HepG2 (cell line): ENCODE measurements at regions not wholly inside any gene's neighbourhood (a gene's known extent, or its start where the extent isn't known, plus 50 kb on each side); places are given as distances from the start of the nearest gene placed in this dataset.

ENCODE experiments used
- ATAC-seq: fragments of 200-7000 bp; cut with Tn5 transposase; 3 replicates; pipeline ENCODE4 v1.9.1; 2020; ENCODE audit warnings: mild to moderate bottlenecking, moderate library complexity
- BruUV-seq: library from RNA; stranded (reverse); fragments of 400-500 nt; replicated peaks from 2 replicates; lab custom pipeline; 2021; lab: Mats Ljungman, UMichigan
- CTCF ChIA-PET: fragments of 300-600 bp; formaldehyde crosslinking; extraction: SDS; loops from one replicate; lab custom pipeline; 2021; ENCODE audit warnings: low total read pairs, inconsistent platforms, low intra/inter-chr PET ratio; lab: Yijun Ruan, JAX
- POLR2A ChIA-PET: fragments of 350-600 bp; sonication (Branson Sonifier 250); formaldehyde crosslinking; loops from one replicate; lab custom pipeline; 2020; ENCODE audit warnings: antibody characterized with exemption, inconsistent platforms; lab: Yijun Ruan, JAX
- DNase-seq: peaks from one replicate; pipeline ENCODE4 v3.0.0-alpha.2; 2015; ENCODE audit warnings: low spot score
- FAIRE-seq: peaks from 3 replicates; lab custom pipeline; 2011; peaks lifted over from hg19 to GRCh38; lab: Jason Lieb, UNC
- H2AFZ ChIP-seq: one replicate; pipeline ENCODE4 v1.6.1; 2011; ENCODE audit warnings: low read length, inconsistent platforms
- H3K27ac ChIP-seq: fragments of 300-600 bp; 3 replicates; pipeline ENCODE4 v1.8.0; 2011; ENCODE audit warnings: mixed run types, mild to moderate bottlenecking, mixed read lengths, low read length, inconsistent platforms; ENCODE audit not compliant: insufficient read depth; ENCODE audit errors: extremely low read length
- H3K27me3 ChIP-seq, 2 experiments: fragments of 200-600 bp in 1 of 2; 2 replicates in 1 of 2; 3 replicates in 1 of 2; pipeline versions ENCODE4 v1.6.0 to v1.8.0; 2011; ENCODE audit warnings: low read length in 2 of 2, mild to moderate bottlenecking in 2 of 2, moderate library complexity in 2 of 2, inconsistent platforms in 1 of 2; ENCODE audit not compliant: insufficient read depth in 2 of 2, control insufficient read depth in 1 of 2
- H3K36me3 ChIP-seq, 2 experiments: fragments of 200-600 bp in 1 of 2; replicated peaks in 1 of 2; 2 replicates in 1 of 2; 3 replicates in 1 of 2; pipeline versions ENCODE4 v1.5.1 to v1.8.0; 2011; ENCODE audit warnings: low read length in 2 of 2, inconsistent platforms in 1 of 2; ENCODE audit not compliant: insufficient read depth in 2 of 2, control insufficient read depth in 1 of 2
- H3K4me1 ChIP-seq: 2 replicates; pipeline ENCODE4 v1.5.1; 2012; ENCODE audit warnings: low read length, inconsistent platforms; ENCODE audit not compliant: insufficient read depth
- H3K4me2 ChIP-seq: 2 replicates; pipeline ENCODE4 v1.6.0; 2011; ENCODE audit warnings: low read depth, low read length, inconsistent platforms
- H3K4me3 ChIP-seq, 3 experiments: fragments of 200-600 bp in 1 of 3; sonication (generic), shearing (Covaris generic) in 1 of 3; replicated peaks in 1 of 3; 2 replicates each; pipeline ENCODE4 v1.5.1; 2011 to 2016; ENCODE audit warnings: low read length in 3 of 3, inconsistent platforms in 2 of 3, low read depth in 2 of 3, mild to moderate bottlenecking in 2 of 3, control low read depth in 1 of 3, mixed read lengths in 1 of 3; ENCODE audit not compliant: insufficient read depth in 1 of 3
- H3K79me2 ChIP-seq: one replicate; pipeline ENCODE4 v1.6.1; 2011; ENCODE audit warnings: low read length, inconsistent platforms; ENCODE audit not compliant: insufficient read depth
- H3K9ac ChIP-seq: 2 replicates; pipeline ENCODE4 v1.6.0; 2011; ENCODE audit warnings: mild to moderate bottlenecking, low read depth, low read length, inconsistent platforms; ENCODE audit not compliant: insufficient read depth
- H3K9me3 ChIP-seq: 2 replicates; pipeline ENCODE4 v1.5.1; 2012; ENCODE audit warnings: mild to moderate bottlenecking, low read length
- H4K20me1 ChIP-seq: 2 replicates; pipeline ENCODE4 v1.6.0; 2011; ENCODE audit warnings: inconsistent platforms, mild to moderate bottlenecking, low read length, moderate library complexity; ENCODE audit not compliant: insufficient read depth
- MAFF ChIP-seq: IDR thresholded peaks from 2 replicates; pipeline ENCODE4 v1.6.1; 2011; ENCODE audit warnings: low read depth, low read length, improper control_type of control experiment
- MAFK ChIP-seq, 2 experiments: IDR thresholded peaks in 1 of 2; conservative IDR thresholded peaks in 1 of 2; 2 replicates each; pipeline ENCODE4 v1.6.1; 2011; ENCODE audit warnings: improper control_type of control experiment in 2 of 2, low read length in 2 of 2
- ZFP90 ChIP-seq: sonication (generic); formaldehyde crosslinking; IDR thresholded peaks from 2 replicates; pipeline ENCODE4 v1.8.0; 2022; ENCODE audit warnings: missing genetic modification reagents, mild to moderate bottlenecking, inconsistent platforms, borderline replicate concordance
- ZNF44 ChIP-seq: sonication (generic); formaldehyde crosslinking; IDR thresholded peaks from 2 replicates; pipeline ENCODE4 v1.5.1; 2020; ENCODE audit warnings: mild to moderate bottlenecking, missing genetic modification reagents
- WGBS: methylation state at CpG from one replicate; pipeline ENCODE4 v1.1.6; 2017; ENCODE audit warnings: low lambda C conversion rate; 5-methylcytosine and 5-hydroxymethylcytosine counted together
- in situ Hi-C: cut with HindIII; loops from 2 replicates; pipeline ENCODE4 v1.10.0; 2017; ENCODE audit warnings: low pct_unique_long_range_greater_than_20kb; ENCODE audit not compliant: extremely low pct_ligation_motif_present
- intact Hi-C: fragments of 100-400 bp; cut with micrococcal nuclease; formaldehyde crosslinking; loops from one replicate; pipeline ENCODE4 v1.10.0; 2022; ENCODE audit not compliant: unreplicated experiment
- TF ChIP-seq, protein P1 (sequence below): sonication (generic); formaldehyde crosslinking; IDR thresholded peaks from 2 replicates; pipeline ENCODE4 v1.4.0; 2020; ENCODE audit warnings: low read depth, missing genetic modification reagents

DNA sequence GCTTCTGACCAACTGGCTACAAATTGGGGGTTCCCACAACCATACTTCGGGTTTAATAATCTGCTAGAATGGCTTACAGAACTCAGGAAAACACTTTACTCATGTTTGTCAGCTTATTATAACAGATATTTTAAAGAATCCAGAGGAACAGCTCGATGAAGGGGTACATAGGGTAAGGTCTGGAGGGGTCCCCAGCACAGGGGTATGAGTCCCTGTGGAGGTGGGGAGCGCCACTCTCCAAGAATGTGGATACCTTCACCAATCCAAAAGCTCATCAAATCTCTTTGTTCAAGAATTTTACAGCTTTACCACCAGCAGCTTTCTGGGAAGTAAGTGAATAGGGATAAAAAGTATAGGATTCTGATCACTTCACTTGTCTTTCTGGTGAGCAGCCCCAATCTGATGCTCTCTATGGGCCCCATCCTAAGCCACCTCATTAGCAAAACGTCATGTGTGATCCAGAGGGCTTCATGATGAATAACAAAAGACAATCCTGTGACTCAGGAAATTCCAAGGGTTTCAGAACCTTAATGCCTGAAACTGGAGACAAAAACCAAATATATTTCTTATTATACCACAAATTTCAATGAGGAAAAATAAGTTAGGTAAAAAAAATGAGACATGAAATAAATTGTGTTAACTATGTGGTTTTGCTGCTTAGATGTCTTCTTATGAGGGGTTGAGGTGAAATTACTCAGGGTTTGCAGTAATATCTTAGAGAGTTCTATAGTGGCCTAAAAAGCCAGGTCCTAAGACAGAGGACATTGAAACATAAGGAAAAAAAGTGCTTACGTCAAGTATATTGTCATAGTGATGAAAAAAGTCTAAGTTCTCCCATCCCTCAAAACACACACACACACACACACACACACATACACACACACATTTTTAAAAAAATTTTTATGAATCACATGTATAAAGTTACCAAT lies 290.5 kb downstream of the ANXA1 start:
- Histone ChIP-seq H3K79me2 (no peaks in the 10 kb centered on the region), H4K20me1 (no peaks in the 10 kb centered on the region), H3K4me3 (no peak overlapping the region), H3K9ac (no peak overlapping the region), H3K4me2 (no peak overlapping the region), H3K36me3 (no peaks in the 10 kb centered on the region), H3K27ac (no peak overlapping the region), H3K4me1 (peaks cover 11% of the 10 kb centered on the region; the same call in 1 of the 2 replicates), H3K9me3 (no peaks in the 10 kb centered on the region), H3K27me3 (no peaks in the 10 kb centered on the region), H2AFZ (no peak overlapping the region)
- BruUV-seq, result no TSS peak
- TF ChIP-seq ZFP90 (CRISPR knock-in tag) (no peak), MAFF (0 out of 2 replicates have a peak, but pooled peaks have one; percentile 26), MAFK (conservative IDR thresholded peaks at IDR 0.05 in 1 of 2, IDR thresholded peaks at IDR 0.05 in 1 of 2; ENCODE audit: low read length in 2 of 2) (peak in 1 of 2 experiments; percentile 48; a peak in 2 of 4 replicates), ZNF44 (CRISPR knock-in tag) (no peak)
- TF ChIP-seq, protein P1, sequence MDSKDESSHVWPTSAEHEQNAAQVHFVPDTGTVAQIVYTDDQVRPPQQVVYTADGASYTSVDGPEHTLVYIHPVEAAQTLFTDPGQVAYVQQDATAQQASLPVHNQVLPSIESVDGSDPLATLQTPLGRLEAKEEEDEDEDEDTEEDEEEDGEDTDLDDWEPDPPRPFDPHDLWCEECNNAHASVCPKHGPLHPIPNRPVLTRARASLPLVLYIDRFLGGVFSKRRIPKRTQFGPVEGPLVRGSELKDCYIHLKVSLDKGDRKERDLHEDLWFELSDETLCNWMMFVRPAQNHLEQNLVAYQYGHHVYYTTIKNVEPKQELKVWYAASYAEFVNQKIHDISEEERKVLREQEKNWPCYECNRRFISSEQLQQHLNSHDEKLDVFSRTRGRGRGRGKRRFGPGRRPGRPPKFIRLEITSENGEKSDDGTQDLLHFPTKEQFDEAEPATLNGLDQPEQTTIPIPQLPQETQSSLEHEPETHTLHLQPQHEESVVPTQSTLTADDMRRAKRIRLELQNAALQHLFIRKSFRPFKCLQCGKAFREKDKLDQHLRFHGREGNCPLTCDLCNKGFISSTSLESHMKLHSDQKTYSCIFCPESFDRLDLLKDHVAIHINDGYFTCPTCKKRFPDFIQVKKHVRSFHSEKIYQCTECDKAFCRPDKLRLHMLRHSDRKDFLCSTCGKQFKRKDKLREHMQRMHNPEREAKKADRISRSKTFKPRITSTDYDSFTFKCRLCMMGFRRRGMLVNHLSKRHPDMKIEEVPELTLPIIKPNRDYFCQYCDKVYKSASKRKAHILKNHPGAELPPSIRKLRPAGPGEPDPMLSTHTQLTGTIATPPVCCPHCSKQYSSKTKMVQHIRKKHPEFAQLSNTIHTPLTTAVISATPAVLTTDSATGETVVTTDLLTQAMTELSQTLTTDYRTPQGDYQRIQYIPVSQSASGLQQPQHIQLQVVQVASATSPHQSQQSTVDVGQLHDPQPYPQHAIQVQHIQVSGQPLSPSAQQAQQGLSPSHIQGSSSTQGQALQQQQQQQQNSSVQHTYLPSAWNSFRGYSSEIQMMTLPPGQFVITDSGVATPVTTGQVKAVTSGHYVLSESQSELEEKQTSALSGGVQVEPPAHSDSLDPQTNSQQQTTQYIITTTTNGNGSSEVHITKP, result no peak
- in situ Hi-C loops (no loop called here), intact Hi-C loops (loop anchor here (5.0 kb wide), 1 partner anchor 125 kb away; no protein-coding TSS in a partner anchor)
- ATAC-seq (no peak), DNase-seq (no peak), FAIRE-seq (no peak)
- ChIA-PET CTCF (no interaction called here), POLR2A (no interaction called here)
- under 1% methylated on average over 5 of the region's 5 CpGs for WGBS
